ENCODE measurements at regions not wholly inside any gene's neighbourhood (a gene's known extent, or its start where the extent isn't known, plus 50 kb on each side); places are given as distances from the start of the nearest gene placed in this dataset.
"Not testable (repeated sequence)": the region's sequence is repeated elsewhere in the genome, so short reads cannot be mapped to it uniquely, and the experiment has no call there.

DNA sequence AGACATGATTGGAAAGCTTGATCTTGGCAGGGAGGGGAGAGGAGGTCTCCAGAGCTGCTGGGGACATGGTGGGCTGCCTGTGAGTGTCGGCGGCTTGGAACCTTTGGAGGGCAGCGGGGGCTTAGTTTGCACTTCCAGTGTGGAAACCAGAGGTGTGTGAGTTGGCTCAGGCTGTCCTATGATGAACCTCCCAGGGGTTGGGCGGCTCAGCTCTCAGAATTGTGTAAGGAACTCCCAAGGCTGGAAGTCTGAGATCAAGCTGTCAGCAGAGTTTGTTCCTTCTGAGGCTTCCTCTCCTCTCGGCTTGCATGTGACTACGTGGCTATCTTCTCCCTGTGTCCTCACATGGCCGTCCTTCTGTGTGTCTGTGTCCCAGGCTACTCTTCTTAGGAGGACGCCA lies 87.9 kb upstream of the B3GAT1 start:
- in situ Hi-C loops (cut with HindIII; ENCODE audit: low sequenced_read_pairs) = no loop called here

DNA sequence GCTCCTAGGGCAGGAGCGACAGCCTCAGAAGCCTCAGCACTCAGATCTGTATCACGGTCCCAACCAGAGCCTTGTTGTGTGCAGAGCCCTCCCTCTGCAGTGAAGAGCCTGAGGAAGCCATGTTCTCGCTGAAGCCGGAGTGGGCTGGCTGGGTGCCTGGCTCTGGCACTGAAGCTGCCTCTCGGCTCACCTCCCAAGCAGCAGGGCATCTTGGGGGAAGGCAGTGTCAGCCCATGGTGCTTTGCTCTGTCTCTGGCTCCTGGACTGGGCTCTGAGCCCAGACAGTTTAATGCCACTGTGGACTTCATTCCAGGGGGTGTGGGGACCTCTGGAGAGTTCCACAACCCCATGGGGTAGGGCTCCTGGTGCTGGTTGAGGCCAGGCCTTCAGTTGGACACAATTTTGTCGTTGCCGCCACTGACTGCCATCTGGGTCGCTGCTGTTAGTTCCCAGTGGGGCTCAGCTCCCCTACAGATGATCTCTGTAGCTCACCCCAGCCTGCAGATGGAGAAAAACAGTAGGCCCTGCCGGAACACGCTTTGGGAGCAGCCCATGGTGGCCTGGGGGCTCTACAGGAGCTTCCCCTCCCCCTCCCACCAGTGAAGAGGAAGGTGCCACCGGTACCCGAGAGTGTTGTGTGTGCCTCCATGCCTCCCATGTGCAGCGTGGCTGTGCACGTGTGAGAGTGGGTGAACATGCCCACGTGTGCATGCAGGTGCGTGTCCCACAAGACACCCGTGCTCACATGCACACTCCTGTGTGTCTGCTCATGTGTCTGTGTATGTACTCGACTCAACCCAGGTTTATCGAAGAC lies 86.5 kb upstream of the B3GAT1 start:
- in situ Hi-C loops (cut with HindIII; ENCODE audit: low sequenced_read_pairs) = no loop called here

DNA sequence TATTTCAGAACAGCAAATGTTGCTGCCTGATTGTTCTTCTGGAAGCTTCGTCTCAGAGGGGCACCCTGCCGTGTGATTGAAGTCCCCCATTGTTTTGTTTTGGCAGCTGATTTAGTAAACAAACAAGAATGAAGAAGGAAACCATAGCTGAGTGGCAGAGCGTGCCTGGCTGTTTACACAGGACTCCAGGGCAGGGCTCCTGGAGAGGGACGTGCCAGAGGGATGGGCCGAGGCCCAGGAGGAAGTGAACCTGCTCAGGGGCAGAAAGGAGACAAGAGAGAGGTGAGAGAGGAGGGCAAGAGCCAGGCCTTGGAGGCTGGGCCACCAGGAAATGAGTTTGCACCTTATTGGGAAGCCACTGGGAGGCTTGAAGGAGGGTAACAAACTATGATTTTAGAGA lies 85.5 kb upstream of the B3GAT1 start:
- in situ Hi-C loops (cut with HindIII; ENCODE audit: low sequenced_read_pairs) = no loop called here

DNA sequence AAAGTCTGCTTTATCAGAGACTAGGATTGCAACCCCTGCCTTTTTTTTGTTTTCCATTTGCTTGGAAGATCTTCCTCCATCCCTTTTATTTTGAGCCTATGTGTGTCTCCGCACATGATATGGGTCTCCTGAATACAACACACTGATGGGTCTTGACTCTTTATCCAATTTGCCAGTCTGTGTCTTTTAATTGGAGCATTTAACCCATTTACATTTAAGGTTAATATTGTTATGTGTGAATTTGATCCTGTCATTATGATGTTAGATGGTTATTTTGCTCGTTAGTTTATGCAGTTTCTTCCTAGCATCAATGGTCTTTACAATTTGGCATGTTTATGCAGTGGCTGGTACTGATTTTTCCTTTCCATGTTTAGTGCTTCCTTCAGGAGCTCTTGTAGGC lies 84.0 kb upstream of the B3GAT1 start:
- in situ Hi-C loops (cut with HindIII; ENCODE audit: low sequenced_read_pairs) = not testable (repeated sequence)

DNA sequence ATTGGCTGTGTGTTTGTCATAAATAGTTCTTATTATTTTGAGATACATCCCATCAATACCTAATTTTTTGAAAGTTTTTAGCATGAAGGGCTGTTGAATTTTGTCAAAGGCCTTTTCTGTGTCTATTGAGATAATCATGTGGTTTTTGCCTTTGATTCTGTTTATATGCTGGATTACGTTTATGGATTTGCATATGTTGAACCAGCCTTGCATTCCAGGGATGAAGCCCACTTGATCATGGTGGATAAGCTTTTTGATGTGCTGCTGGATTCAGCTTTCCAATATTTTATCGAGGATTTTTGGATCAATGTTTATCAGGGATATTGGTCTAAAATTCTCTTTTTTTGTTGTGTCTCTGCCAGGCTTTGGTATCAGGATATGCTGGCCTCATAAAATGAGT lies 82.4 kb upstream of the B3GAT1 start:
- in situ Hi-C loops (cut with HindIII; ENCODE audit: low sequenced_read_pairs) = not testable (repeated sequence)

DNA sequence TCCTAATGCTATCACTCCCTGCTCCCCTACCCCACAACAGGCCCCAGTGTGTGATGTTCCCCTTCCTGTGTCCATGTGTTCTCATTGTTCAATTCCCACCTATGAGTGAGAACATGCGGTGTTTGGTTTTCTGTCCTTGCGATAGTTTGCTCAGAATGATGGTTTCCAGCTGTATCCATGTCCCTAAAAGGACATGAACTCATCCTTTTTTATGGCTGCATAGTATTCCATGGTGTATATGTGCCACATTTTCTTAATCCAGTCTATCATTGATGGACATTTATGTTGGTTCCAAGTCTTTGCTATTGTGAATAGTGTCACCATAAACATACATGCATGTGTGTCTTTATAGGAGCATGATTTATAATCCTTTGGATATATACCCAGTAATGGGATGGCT lies 80.4 kb upstream of the B3GAT1 start:
- in situ Hi-C loops (cut with HindIII; ENCODE audit: low sequenced_read_pairs) = not testable (repeated sequence)

DNA sequence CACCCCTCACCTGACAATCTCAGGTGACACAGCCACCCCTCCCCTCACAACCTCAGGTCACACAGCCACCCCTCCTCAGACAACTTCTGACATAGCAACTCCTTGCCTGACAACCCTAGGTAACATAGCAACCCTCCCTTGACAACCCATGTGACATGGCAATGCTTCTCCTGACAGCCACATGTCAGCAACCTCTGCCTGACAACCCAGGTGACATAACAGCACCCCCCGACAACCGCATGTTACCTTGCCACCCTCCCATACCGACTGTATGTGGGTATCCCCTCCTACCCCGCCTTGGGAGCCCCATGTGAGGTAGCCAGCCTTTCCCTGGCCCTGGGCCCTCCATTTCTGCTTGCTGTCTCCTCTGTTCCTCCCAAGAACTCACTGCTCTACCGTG lies 77.7 kb upstream of the B3GAT1 start:
- in situ Hi-C loops (cut with HindIII; ENCODE audit: low sequenced_read_pairs) = no loop called here

DNA sequence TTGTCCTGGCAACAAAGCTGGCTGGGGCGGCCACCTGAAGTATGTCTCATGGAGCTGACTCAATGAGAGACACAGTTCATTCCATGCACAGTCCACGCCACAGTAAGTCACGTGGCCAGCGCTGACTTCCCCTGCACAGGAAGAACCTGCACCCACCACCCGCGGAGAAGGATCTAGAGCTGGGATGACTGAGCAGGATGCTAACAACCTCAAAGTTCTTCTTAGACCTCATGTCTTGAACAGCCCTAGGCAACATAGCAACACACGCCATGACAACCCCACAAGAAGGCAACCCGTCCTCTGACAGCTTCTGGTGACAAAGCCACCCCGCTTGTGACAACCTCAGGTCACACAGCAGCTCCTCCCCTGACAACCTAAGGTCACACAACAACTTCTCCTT lies 76.9 kb upstream of the B3GAT1 start:
- in situ Hi-C loops (cut with HindIII; ENCODE audit: low sequenced_read_pairs) = no loop called here

DNA sequence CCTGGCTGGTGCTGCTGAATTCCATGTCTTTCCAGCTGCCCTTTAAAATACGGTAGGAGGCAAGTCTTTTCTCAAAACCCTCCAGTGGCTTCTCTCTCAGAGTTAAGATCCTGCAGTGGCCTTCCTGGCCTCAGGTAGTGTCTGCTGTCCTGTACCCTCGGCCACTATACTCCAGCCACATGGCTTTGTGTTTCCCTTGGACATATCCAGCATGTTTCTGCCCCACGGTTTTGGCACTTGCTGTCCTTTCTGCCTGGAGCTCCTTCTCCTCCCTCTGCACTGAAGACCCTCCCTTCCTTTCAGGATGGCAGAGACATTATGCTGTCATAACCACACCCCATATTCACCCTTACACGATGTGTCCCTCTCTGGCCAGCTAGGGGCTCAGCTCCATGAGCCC lies 76.5 kb upstream of the B3GAT1 start:
- in situ Hi-C loops (cut with HindIII; ENCODE audit: low sequenced_read_pairs) = no loop called here

DNA sequence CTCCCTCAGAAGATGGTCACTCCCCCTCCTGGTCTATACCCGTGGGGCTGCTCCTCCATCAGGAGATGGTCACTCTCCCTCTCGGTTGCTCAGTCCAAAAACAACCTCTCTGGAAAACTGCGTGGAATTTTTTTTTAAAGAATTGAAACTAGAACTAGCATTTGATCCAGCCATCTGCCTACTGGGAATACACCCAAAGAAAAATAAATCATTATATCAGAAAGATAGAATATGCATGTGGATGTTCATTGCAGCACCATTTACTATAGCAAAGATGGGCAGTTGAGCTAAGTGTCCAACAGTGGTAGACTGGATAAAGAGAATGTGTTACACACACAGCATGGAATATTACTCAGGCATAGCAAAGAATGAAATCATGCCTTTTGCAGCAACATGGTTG lies 75.7 kb upstream of the B3GAT1 start:
- in situ Hi-C loops (cut with HindIII; ENCODE audit: low sequenced_read_pairs) = no loop called here

DNA sequence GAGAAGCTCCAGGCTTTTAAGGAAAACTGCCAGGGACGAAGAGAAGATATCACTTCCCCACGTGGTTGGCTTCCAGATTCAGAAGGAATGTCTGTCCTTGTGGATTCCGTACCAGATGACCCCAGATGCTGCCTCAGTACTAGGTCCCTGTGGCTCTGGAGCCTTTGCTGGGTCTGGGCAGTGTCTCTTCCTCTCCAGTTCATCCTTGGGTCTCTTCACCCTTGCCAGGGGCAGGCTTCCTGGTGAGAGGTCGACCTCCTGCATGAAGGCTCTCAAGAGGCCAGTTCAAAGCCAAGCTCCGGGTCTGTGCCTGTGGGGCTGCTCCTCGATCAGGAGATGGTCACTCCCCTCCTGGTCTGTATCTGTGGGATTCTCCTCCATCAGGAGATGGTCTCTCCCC lies 74.7 kb upstream of the B3GAT1 start:
- in situ Hi-C loops (cut with HindIII; ENCODE audit: low sequenced_read_pairs) = no loop called here

DNA sequence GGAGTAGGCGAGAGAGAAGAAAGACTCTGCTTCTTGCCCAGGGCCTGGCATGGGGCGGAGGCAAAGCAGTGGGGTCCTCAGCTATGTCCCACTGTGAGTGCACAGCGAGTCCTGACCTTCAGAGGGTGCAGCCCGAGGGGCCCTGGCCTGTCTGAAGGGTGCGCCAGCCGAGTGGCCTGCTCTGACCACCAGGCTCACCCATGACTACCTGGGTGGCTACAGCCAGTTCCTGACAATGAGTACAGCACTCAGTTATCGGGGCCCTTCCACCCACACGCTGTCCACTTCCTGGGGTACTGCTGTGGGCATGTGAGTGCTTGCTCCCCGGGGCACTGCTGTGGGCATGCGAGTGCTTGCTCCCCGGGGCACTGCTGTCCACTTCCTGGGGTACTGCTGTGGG lies 74.1 kb upstream of the B3GAT1 start:
- in situ Hi-C loops (cut with HindIII; ENCODE audit: low sequenced_read_pairs) = no loop called here

DNA sequence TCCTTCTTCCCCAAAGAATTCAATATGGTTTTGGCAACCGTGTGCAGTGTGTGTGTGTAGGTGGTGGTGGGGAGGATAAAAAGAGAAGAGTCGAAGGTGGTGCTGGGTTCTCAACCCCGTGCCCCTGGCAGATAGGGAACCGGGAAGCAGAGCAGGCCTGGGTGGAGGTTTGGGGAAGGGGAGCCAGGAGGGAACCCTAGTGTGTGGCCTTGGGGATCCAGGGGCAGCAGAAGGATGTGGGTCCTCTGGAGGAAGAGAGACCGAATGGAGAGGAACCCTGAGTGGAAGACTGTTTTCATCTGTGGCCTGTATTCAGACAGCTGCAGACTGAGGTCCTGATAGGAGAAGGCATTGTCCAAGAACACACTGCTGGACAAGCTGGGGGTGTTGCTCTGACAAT lies 73.3 kb upstream of the B3GAT1 start:
- in situ Hi-C loops (cut with HindIII; ENCODE audit: low sequenced_read_pairs) = no loop called here

DNA sequence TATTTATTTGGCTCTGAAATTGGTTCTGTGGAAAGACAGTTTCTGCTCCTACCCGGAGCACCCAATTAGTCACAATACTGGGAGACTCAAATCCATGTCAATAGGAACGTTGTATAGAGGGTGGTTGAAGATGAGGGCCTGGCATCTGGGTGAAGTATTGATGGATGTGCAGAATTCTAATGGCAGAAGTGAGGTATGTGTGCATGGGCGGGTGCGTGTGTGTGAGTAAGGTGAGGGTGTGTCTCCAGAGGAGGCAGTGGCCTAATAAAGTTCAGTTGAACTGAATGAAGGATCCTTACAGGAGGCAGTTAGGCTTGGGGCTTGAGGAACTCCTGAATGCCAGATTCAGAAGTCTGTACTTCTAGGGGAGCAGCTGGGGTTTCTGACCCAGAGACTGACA lies 71.8 kb upstream of the B3GAT1 start:
- in situ Hi-C loops (cut with HindIII; ENCODE audit: low sequenced_read_pairs) = no loop called here

DNA sequence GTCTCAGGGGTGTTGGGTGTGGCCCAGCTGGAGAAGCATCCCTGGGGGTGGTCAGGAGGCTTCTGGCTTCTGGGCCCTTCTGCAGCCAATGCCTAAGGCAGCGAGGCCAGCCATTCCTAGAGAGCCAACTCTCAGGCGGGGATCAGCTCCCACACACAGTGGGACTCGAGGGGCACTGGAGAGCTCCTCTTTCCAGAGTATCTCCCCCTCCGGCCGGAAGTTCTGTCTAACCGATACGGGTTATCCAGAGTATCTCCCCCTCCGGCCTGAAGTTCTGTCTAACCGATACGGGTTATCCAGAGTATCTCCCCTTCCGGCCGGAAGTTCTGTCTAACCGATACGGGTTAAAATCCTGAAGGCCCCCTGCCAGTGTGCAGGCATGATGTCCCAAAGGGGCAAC lies 71.2 kb upstream of the B3GAT1 start:
- in situ Hi-C loops (cut with HindIII; ENCODE audit: low sequenced_read_pairs) = no loop called here

DNA sequence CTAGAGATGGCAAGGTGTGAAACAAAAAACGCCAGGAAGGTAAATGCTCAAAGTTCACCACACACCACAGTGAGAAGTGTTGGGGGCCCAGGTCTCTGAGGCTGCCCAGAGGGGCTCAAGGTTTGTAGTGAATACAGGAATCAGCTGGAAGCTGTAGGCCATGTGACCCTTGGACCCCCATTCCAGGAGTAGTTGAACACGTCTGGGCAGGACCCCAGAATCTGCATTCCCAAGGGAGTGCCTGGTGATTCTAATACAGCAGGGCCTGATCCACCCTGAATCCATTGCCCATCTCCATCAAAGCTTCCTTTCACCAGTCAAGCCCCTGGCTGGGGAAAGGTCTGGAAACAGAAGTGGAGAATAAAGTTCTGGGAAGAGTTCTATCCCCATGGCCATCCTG lies 70.8 kb upstream of the B3GAT1 start:
- in situ Hi-C loops (cut with HindIII; ENCODE audit: low sequenced_read_pairs) = no loop called here

DNA sequence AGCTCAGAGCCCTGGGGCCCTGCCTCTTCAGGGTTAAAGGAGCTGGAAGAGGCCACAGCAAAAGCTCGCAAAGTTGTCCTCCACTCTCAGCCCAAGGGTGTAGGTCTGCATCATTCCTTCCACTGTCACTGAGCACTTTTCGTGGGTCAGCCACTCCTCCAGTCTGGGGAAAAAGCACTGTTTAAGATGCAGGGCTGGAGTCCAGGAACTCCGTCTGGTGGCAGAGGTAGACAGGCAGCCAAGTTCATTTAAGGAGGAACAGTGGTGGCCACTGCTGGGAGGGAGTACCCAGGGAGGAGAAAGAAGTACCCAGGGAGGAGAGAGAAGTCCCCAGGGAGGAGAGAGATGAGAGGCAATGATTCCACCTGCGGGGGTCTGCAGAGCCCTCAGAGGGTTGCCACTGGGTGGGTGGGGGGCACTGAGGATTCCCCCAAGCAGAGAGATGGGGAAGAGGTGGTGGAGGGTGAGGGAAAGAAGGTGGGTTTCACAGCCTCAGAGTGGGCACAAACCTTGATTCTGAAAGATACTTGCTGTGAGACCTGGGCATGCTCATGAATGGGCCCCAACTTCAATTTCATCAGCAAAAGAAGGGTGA lies 70.0 kb upstream of the B3GAT1 start:
- in situ Hi-C loops (cut with HindIII; ENCODE audit: low sequenced_read_pairs) = no loop called here

DNA sequence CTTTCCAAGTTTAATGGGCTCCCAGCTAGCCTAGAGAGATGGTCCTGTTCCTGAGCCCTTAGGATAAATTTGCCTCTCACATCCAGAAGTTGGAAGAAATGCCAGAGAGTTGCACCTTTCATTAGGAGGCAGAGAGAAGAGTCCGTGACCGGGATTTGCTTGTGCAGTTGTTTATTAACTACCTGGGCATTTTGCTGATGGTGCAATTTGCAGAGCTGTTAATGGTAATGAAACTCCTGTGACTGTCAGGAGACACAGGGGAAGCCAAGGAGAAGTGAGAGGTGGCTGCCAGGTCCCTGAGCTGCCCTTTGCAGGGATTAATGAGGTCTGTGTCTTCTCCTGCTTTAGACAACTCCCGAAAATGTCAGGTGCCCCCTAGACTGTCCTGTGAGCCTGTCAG lies 69.1 kb upstream of the B3GAT1 start:
- in situ Hi-C loops (cut with HindIII; ENCODE audit: low sequenced_read_pairs) = no loop called here

DNA sequence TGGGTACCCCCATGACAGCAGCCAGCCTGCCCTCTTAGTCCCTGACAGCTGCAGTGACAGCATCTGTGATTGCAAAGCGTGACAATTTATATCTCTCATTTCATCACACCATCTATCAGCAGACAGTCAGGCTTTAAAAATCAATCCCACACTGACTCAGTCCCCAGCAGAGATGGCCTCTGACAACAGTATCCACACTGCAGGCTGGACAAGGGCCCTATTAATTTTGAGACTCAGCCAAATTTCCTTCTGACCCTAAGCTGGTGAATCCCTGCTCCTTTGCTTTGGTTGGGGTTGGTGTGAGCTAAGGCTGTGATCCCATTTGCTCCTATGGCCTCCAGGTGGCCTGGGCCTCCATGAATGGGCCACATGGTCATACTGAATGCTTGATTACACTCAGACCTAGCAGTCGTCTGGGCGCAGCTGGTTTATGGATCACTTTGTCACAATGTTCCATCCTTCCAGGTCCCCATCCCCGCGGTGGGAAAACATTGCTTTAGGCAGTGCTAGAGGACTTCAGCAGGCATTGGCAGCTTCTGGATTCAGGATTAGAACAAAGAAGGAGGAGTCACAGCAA lies 68.2 kb upstream of the B3GAT1 start:
- in situ Hi-C loops (cut with HindIII; ENCODE audit: low sequenced_read_pairs) = no loop called here

DNA sequence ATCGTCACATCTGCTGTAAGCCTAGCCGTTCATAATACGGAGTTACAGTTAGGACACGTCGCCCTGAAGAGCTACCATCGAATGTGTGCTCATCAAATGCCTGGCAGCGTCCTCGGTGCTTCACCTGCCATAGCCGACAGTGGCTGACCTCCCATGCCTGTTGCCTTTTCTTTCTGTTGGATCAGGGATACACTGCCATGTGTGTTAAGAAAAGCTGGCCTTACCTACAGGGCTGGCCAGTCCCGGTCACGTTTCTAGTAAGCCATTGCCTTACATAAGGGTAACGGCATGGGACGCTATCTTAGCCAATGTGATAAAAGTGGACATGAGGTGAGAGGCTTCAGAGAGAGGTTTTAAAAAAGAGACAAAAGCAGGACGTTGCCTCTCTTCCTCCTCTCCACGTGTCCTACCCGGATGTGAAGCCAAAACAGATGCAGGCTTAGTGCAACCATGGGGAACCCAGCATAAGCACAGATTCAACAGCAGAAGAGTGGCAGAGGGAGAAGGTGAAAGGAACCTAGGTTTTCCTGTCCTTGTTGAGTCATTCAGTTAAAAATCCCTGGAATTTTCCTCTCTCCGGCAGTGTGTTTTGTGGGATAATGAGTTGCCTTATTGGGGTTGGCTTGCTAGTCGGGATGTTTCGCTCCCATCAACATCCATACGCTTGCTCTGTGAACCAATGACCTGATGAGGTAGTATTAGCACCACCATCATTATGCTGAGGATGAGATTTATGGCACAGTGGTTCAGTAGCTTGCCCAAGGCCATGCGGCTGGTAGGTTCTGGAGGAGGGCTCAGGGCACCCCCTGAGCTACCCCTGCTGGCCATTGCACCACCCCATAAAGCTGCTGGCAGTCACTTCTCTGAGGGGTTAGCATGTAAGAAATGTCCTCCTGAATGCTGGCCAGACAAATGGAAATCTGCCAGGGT lies 67.4 kb upstream of the B3GAT1 start:
- in situ Hi-C loops (cut with HindIII; ENCODE audit: low sequenced_read_pairs) = no loop called here

DNA sequence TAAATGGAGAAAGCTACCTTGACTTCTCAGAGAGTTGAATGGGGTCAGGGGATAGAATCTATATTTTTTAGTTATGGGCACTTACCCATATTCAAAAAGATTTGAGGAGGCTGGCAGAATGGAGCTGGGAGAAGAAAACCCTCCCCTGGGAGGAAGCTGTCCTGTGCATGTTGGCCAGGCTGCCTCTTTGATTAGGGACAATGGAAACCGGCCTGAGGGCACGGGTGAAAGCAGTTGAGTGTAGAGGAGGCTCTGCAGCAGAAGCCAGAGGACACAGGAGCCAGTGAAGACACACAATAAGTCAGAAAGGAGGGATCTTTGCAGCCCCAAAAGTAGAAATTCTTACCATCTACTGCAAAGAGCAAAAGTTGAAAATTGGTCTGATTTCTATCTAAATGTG lies 66.6 kb upstream of the B3GAT1 start:
- in situ Hi-C loops (cut with HindIII; ENCODE audit: low sequenced_read_pairs) = no loop called here
